Left renal pelvis (tissue), 4 donors: ENCODE measurements at regions not wholly inside any gene's neighbourhood (a gene's known extent, or its start where the extent isn't known, plus 50 kb on each side); places are given as distances from the start of the nearest gene placed in this dataset.

Experiments
- DNase-seq, 4 donors: peaks; one replicate each; pipeline ENCODE4 v3.0.0-alpha.2; 2013; ENCODE audit warnings: low read depth in 4 of 4, low spot score in 3 of 4

- DNase-seq, result no peak
Measured at GRCh38 chr4:58564695-58565475, 1454.7 kb upstream of the IGFBP7 start.

- DNase-seq, result no peak
Measured at GRCh38 chr4:58561170-58561569, 1451.0 kb upstream of the IGFBP7 start.

GRCh38 chr4:58560736-58561135 lies 1450.6 kb upstream of the IGFBP7 start:
- DNase-seq, result no peak

GRCh38 chr4:58553679-58554078 lies 1443.5 kb upstream of the IGFBP7 start:
- DNase-seq, result no peak

GRCh38 chr4:58553031-58553430 lies 1442.8 kb upstream of the IGFBP7 start:
- no peak for DNase-seq

- DNase-seq, result no peak
Measured at GRCh38 chr4:58551676-58552075, 1441.5 kb upstream of the IGFBP7 start.

- no peak for DNase-seq
Measured at GRCh38 chr4:58543465-58543864, 1433.3 kb upstream of the IGFBP7 start.

- DNase-seq, result no peak
Measured at GRCh38 chr4:58541926-58542325, 1431.7 kb upstream of the IGFBP7 start.

- DNase-seq, result no peak
Measured at GRCh38 chr4:58522765-58523382, 1412.7 kb upstream of the IGFBP7 start.

- no peak for DNase-seq
Measured at GRCh38 chr4:58515226-58515625, 1405.0 kb upstream of the IGFBP7 start.

- no peak for DNase-seq
Measured at GRCh38 chr4:58514299-58514698, 1404.1 kb upstream of the IGFBP7 start.

GRCh38 chr4:58510652-58511051 lies 1400.5 kb upstream of the IGFBP7 start:
- DNase-seq, result no peak

- DNase-seq, result no peak
Measured at GRCh38 chr4:58507079-58507478, 1396.9 kb upstream of the IGFBP7 start.

- DNase-seq, result no peak
Measured at GRCh38 chr4:58502839-58503238, 1392.7 kb upstream of the IGFBP7 start.

GRCh38 chr4:58499182-58499581 lies 1389.0 kb upstream of the IGFBP7 start:
- DNase-seq, result no peak

GRCh38 chr4:58491620-58492019 lies 1381.4 kb upstream of the IGFBP7 start:
- DNase-seq, result no peak

- DNase-seq, result no peak
Measured at GRCh38 chr4:58477950-58478349, 1367.8 kb upstream of the IGFBP7 start.

GRCh38 chr4:58477513-58477912 lies 1367.3 kb upstream of the IGFBP7 start:
- no peak for DNase-seq

GRCh38 chr4:58475097-58475496 lies 1364.9 kb upstream of the IGFBP7 start:
- DNase-seq, result no peak

GRCh38 chr4:58465031-58465430 lies 1354.8 kb upstream of the IGFBP7 start:
- DNase-seq, result no peak

- DNase-seq, result no peak
Measured at GRCh38 chr4:58456727-58457384, 1346.7 kb upstream of the IGFBP7 start.

- no peak for DNase-seq
Measured at GRCh38 chr4:58453956-58454355, 1343.8 kb upstream of the IGFBP7 start.
